ENCODE measurements at regions not wholly inside any gene's neighbourhood (a gene's known extent, or its start where the extent isn't known, plus 50 kb on each side); places are given as distances from the start of the nearest gene placed in this dataset.

DNA sequence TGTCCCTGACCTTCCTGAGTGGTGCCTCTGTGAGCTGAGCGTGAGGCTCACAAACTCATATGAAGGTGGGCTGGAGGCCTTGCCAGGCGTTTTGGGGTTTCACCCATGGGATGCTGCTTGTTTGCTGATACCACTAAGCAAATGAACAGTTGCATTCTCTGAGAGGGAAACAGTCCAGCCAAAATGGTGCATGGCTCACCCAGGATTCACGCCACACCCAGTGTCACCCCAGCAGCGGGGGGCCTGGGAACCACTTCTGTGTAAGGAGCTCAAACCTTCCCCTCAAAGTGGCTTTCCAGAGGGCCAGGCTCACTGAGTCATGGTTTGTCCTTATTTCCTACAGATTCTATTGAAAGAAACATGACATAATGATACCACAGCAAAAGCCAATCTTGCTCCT is 928.1 kb downstream of the TBC1D22A start:
- Histone ChIP-seq H3K79me2 (ENCODE audit: insufficient read depth, low read length) (no peaks in the 10 kb centered on the region), H3K27me3 (ENCODE audit: insufficient read depth, low read length) (no peaks in the 10 kb centered on the region), H3K4me2 (ENCODE audit: low read length) (no peak overlapping the region), H2AFZ (ENCODE audit: low read depth, low read length, poor library complexity, severe bottlenecking) (no peak overlapping the region), H3K9me2 (ENCODE audit: insufficient read depth) (no peaks in the 10 kb centered on the region), H4K20me1 (ENCODE audit: insufficient read depth) (no peaks in the 10 kb centered on the region), H3K4me1 (ENCODE audit: control insufficient read depth in 1 of 2, insufficient read depth in 2 of 2, low read length in 2 of 2) (no peaks in the 10 kb centered on the region), H3K9ac (ENCODE audit: low read length) (no peak overlapping the region), H3K27ac (ENCODE audit: low read depth, low read length) (no peak overlapping the region), H3K4me3 (replicated peaks in 1 of 2; ENCODE audit: low read depth in 1 of 2, low read length in 2 of 2) (no peak overlapping the region), H3K36me3 (ENCODE audit: control insufficient read depth in 1 of 2, insufficient read depth in 2 of 2, low read length in 2 of 2) (no peaks in the 10 kb centered on the region; a peak in 2 of 4 replicates), H3K9me3 (ENCODE audit: control insufficient read depth in 1 of 2, insufficient read depth in 1 of 2, low read depth in 1 of 2, low read length in 2 of 2) (no peaks in the 10 kb centered on the region; a peak in 1 of 4 replicates)
- intact Hi-C loops (cut with micrococcal nuclease) = no loop called here
- ChIA-PET POLR2A (no interaction called here), RAD21 (ENCODE audit: low non-redundant PET in 1 of 2, low total read pairs in 2 of 2, uncharacterized antibody in 2 of 2, unreplicated experiment in 2 of 2) (no interaction called here), CTCF (no interaction called here)
- no TSS peak for BruUV-seq (replicated peaks)
- no peak for TF ChIP-seq EZH2phosphoT487 (IDR thresholded peaks at IDR 0.05; ENCODE audit: borderline replicate concordance)
- no peak for TF ChIP-seq SP1 (IDR thresholded peaks at IDR 0.05; ENCODE audit: low read depth)
- TF ChIP-seq ZFX (IDR thresholded peaks at IDR 0.05) = no peak
- no peak for TF ChIP-seq POLR2A (IDR thresholded peaks at IDR 0.05; ENCODE audit: borderline replicate concordance, extremely low read depth, insufficient read depth, insufficient read length)
- no peak for TF ChIP-seq FOSL1 (IDR thresholded peaks at IDR 0.05; ENCODE audit: low read depth)
- TF ChIP-seq EZH2 (IDR thresholded peaks at IDR 0.05) = no peak
- TF ChIP-seq, protein P1, sequence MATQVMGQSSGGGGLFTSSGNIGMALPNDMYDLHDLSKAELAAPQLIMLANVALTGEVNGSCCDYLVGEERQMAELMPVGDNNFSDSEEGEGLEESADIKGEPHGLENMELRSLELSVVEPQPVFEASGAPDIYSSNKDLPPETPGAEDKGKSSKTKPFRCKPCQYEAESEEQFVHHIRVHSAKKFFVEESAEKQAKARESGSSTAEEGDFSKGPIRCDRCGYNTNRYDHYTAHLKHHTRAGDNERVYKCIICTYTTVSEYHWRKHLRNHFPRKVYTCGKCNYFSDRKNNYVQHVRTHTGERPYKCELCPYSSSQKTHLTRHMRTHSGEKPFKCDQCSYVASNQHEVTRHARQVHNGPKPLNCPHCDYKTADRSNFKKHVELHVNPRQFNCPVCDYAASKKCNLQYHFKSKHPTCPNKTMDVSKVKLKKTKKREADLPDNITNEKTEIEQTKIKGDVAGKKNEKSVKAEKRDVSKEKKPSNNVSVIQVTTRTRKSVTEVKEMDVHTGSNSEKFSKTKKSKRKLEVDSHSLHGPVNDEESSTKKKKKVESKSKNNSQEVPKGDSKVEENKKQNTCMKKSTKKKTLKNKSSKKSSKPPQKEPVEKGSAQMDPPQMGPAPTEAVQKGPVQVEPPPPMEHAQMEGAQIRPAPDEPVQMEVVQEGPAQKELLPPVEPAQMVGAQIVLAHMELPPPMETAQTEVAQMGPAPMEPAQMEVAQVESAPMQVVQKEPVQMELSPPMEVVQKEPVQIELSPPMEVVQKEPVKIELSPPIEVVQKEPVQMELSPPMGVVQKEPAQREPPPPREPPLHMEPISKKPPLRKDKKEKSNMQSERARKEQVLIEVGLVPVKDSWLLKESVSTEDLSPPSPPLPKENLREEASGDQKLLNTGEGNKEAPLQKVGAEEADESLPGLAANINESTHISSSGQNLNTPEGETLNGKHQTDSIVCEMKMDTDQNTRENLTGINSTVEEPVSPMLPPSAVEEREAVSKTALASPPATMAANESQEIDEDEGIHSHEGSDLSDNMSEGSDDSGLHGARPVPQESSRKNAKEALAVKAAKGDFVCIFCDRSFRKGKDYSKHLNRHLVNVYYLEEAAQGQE (IDR thresholded peaks at IDR 0.05; ENCODE audit: low read depth) = no peak
- TF ChIP-seq SRF (IDR thresholded peaks at IDR 0.05; ENCODE audit: low read depth) = no peak
- no peak for TF ChIP-seq CBX3 (IDR thresholded peaks at IDR 0.05; ENCODE audit: low read depth)
- TF ChIP-seq YY1 (IDR thresholded peaks at IDR 0.05; ENCODE audit: extremely low read depth, insufficient replicate concordance, low read depth, low read length) = no peak
- TF ChIP-seq TCF7L2 (IDR thresholded peaks at IDR 0.05; ENCODE audit: borderline replicate concordance, extremely low read depth, insufficient read depth, insufficient read length) = no peak
- TF ChIP-seq, protein P2, sequence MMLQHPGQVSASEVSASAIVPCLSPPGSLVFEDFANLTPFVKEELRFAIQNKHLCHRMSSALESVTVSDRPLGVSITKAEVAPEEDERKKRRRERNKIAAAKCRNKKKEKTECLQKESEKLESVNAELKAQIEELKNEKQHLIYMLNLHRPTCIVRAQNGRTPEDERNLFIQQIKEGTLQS (IDR thresholded peaks at IDR 0.05) = no peak
- TF ChIP-seq RAD21 (IDR thresholded peaks at IDR 0.05; ENCODE audit: low read depth) = no peak
- TF ChIP-seq ELF1 (IDR thresholded peaks at IDR 0.05; ENCODE audit: borderline replicate concordance, low read depth) = no peak
- no peak for DNase-seq (ENCODE audit: low read depth, low spot score)
- no peak for ATAC-seq
